GM21717 (cell line): ENCODE measurements at regions not wholly inside any gene's neighbourhood (a gene's known extent, or its start where the extent isn't known, plus 50 kb on each side); places are given as distances from the start of the nearest gene placed in this dataset.
"Not testable (repeated sequence)": the region's sequence is repeated elsewhere in the genome, so short reads cannot be mapped to it uniquely, and the experiment has no call there.

Experiments used
- ATAC-seq: cut with Tn5 transposase; IDR thresholded peaks from one replicate; pipeline ENCODE4 v1.9.1; 2021; ENCODE audit warnings: mild to moderate bottlenecking, moderate library complexity; ENCODE audit not compliant: unreplicated experiment

- ATAC-seq: no peak
Observed at GRCh38 chr13:84816567-84817105, 934.4 kb upstream of the SLITRK1 start.

- ATAC-seq: no peak
Observed at GRCh38 chr13:84812789-84813188, 930.5 kb upstream of the SLITRK1 start.

- no peak for ATAC-seq
Observed at GRCh38 chr13:84812078-84812477, 929.8 kb upstream of the SLITRK1 start.

GRCh38 chr13:84810781-84811180 is 928.5 kb upstream of the SLITRK1 start:
- no peak for ATAC-seq

DNA sequence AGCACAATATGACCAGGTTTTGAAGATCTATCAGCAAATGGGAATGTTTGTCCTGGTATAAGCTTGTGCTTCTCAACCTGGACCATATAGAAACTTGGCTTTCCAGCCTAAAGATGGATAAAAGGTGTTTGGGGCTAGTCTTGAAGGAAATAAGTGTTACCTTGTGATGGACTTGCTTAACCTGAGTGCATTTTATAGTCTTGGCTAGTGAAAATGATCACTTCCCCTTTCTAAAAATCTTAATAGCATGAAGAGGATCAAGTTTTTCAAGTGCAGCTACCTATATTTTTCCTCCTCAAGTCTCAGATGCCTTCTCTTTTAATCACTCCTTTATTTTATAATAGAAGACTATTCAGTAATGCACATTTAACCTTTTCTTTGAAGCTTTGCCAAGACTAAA is 919.8 kb upstream of the SLITRK1 start:
- no peak for ATAC-seq

- ATAC-seq: no peak
Observed at GRCh38 chr13:84784443-84785153, 902.3 kb upstream of the SLITRK1 start.

DNA sequence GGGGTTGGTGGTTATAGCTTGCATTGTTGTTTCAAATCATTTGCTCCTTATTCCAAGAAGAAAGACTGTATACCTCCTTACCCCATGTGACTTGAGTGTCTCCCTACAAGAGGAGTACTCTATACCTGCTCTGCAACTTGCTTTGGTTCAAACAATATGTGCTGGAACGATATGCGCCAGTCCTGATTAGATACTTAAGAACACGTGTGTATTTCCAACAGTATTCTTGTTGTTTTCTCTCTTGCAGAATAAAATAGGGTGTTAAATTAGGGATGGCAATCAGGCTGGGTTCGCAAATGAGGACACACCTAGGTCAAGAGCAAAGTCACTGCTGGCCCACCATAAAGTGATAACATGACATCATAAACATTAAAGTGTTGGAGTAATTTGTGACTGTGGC is 895.0 kb upstream of the SLITRK1 start:
- ATAC-seq: no peak

GRCh38 chr13:84776593-84776992 is 894.3 kb upstream of the SLITRK1 start:
- no peak for ATAC-seq

DNA sequence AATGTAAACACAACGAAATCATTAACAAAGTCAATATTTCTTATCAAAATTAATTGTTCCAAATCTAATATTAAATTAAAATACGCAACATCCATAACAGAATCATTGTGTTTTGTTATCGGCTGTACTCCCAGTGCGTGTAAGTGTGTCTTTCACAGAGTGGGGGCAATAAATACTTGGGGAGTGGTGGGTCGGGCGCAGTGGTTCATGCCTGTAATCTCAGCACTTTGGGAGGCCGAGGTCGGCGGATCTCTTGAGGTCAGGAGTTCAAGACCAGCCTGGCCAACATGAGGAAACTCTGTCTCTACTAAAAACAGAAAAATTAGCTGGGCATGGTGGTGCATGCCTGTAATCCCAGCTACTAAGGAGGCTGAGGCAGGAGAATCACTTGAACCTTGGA is 893.6 kb upstream of the SLITRK1 start:
- ATAC-seq: not testable (repeated sequence)

DNA sequence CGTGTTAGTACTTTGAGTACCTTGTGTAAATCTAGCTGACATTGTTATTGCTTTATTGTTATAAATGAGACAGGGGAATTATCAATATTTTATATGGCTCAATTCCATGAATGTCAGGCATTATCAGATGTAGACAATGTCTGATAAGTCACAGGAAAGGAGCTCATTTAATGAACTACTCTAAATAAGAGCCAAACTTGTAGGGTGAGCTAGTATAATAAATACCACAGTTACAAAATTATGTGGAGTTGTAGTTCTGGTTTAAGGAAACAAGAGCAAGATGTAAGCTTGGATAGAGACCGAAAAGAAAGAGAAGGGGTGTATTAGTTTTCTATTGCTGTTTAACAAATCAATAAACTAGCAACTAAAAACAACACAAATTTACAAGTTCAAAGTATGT is 891.8 kb upstream of the SLITRK1 start:
- no peak for ATAC-seq

DNA sequence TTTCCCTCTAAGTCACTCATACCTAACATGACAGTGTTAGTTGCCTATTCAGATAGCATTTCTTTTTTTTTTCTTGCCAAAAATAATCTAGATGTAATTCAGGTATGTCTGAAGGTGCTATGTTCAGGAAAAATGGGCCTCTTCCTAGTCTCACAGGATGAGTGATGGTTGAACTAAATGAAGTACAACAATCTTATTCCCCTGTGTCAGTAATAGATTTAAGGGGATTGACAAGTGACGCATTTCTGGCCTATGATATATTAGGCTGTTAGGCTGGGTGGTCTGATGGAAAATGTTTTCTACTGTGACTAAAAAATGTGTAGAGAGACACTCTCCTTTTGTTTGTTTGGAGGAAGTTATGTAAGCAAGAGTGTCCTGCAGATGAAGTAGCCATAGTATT is 878.7 kb upstream of the SLITRK1 start:
- ATAC-seq: no peak

DNA sequence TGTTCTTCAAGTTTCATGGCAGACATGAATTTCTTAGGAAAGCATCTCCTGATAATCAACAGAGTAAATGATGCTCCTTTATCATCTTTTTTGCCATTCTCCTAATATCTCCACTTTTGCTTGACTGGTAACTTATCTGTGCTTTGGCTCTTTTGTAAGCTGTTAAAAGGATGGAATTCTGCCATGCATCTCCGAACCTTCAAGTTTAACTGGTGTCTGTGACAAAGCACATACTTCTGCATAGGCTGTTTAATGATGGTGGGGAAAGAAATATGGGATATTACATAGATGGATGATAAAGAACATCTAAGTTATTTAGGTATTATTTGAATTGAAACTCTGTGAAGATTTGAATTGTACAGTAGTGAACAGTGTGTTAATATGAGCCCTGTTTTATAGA is 866.9 kb upstream of the SLITRK1 start:
- no peak for ATAC-seq

- ATAC-seq: no peak
Observed at GRCh38 chr13:84745051-84745551, 862.8 kb upstream of the SLITRK1 start.

DNA sequence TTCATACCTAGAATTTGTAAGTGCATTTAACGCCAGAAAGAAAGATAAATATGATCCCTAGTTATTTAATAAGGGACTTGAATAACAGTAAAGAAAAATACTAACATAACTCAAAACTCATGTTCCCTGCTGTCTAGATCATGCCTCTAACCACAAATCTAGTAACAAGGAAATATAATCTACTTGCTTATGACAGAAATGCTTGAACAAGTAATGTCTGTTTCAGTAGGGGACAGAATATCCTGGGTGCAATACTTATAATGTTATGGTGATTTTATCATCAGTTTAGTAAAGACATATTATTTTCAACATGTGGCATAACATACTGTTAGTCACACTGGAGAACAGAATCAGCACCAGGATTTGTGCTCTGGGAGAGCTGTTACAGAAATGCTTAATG is 861.9 kb upstream of the SLITRK1 start:
- ATAC-seq: no peak

DNA sequence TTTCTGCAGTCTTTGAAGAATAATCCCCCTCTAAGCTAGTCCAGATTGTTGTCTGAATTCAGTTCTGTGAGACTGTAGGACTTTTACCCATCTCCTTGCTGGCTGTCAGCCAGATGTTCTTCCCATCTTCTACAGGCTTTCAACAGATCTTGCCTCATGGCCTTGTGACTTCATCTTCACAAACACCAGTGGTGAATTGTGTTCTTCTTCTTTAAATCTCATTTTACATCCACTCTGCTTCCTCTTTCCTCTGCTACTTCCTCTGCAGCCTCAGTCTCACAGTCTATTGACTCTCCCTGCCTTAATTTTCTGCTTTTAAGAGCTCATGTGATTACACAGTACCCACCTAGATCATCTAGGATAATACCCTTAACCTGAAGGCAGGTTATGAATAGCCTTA is 859.0 kb upstream of the SLITRK1 start:
- ATAC-seq: no peak

DNA sequence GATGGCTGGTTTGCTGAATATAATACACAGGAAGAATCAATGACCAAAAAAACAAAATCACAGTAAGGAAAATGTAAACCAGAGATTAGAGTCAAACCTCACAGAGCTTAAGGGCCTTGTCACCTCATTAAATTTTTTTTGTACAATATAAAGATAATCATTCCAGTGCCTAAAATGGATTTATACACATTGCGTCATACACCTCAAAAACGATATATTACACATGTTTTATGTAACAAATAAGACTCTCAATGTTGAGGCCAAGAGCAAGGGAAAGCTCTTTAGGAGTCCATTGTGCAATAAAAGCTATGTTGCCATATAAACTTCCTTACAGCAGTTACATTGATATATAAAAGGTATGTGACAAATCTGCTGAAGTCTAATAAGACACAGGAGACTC is 856.7 kb upstream of the SLITRK1 start:
- no peak for ATAC-seq

- no peak for ATAC-seq
Observed at GRCh38 chr13:84737661-84738060, 855.4 kb upstream of the SLITRK1 start.

DNA sequence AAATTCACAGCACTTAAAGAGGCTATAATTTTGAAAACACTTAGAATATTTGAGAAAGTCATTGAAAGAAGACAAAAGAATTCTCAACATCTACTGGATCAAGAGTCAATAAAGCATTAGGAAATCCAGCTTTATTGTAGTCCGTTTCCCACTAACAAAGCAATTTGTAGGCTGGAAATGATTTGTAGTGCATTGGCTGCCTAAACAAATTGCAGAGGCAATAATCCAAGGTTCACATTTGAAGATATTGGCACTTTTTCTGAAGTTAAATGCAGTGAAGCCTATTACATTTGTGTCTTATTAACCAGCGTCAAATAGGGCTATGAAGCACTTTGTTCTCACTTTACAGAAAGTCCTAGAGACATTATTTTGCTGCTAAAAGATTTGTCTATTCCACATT is 848.1 kb upstream of the SLITRK1 start:
- no peak for ATAC-seq

GRCh38 chr13:84705982-84706710 is 823.9 kb upstream of the SLITRK1 start:
- ATAC-seq: no peak

DNA sequence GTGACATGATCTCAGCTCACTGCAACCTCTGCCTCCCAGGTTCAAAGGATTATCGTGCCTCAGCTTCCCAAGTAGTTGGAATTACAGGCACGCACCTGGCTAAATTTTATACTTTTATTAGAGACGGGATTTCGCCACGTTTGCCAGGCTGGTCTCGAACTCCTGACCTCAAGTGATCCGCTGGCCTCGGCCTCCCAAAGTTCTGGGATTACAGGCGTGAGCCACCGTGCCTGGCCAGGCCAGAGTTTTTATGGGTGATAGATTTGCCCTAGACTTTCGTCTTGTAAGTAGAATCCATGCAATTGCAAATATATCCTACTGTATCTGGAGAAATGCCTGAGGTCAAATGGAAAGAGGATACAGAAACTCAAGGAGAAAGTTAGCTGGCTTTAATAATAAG is 819.9 kb upstream of the SLITRK1 start:
- no peak for ATAC-seq

DNA sequence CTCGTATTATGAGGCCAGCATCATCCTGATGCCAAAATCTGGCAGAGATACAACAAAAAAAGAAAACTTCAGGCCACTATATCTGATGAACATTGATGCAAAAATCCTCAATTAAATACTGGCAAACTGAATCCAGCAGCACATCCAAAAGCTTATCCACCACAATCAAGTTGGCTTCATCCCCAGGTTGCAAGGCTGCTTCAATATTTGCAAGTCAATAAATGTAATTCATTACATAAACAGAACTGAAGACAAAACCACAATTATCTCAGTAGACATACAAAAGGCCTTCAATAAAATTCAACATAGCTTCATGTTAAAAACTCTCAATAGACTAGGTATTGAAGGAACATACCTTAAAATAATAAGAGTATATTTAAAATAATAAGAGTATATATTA is 815.3 kb upstream of the SLITRK1 start:
- ATAC-seq: not testable (repeated sequence)

GRCh38 chr13:84686973-84687372 is 804.7 kb upstream of the SLITRK1 start:
- ATAC-seq: no peak
